ENCODE measurements at regions not wholly inside any gene's neighbourhood (a gene's known extent, or its start where the extent isn't known, plus 50 kb on each side); places are given as distances from the start of the nearest gene placed in this dataset.

- TF ChIP-seq GABPA (IDR thresholded peaks at IDR 0.05; ENCODE audit: borderline replicate concordance, insufficient read depth, low read length) (no peak), TEAD4 (IDR thresholded peaks at IDR 0.05; ENCODE audit: low read depth, low read length) (no peak), EZH2 (IDR thresholded peaks at IDR 0.05; ENCODE audit: low read depth, low read length, severe bottlenecking) (no peak), BACH1 (IDR thresholded peaks at IDR 0.05; ENCODE audit: low read length) (no peak), RFX5 (IDR thresholded peaks at IDR 0.05; ENCODE audit: borderline replicate concordance, low read depth, low read length) (no peak), EP300 (IDR thresholded peaks at IDR 0.05; ENCODE audit: borderline replicate concordance in 1 of 2, low read depth in 2 of 2, low read length in 2 of 2) (no peak), CTCF (IDR thresholded peaks at IDR 0.05; ENCODE audit: control extremely low read depth in 1 of 3, insufficient read depth in 1 of 3, low read depth in 1 of 3, low read length in 3 of 3) (no peak)
- TF ChIP-seq, protein P1, sequence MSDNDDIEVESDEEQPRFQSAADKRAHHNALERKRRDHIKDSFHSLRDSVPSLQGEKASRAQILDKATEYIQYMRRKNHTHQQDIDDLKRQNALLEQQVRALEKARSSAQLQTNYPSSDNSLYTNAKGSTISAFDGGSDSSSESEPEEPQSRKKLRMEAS (IDR thresholded peaks at IDR 0.05) = no peak
These were observed 200.4 kb downstream of the RAB38 start for GRCh38 chr11:87974797-87975196.
